Neuronal stem cell (in vitro differentiated cells): ENCODE measurements at regions not wholly inside any gene's neighbourhood (a gene's known extent, or its start where the extent isn't known, plus 50 kb on each side); places are given as distances from the start of the nearest gene placed in this dataset.

Source experiments
- DNase-seq: peaks from one replicate; pipeline ENCODE4 v3.0.0-alpha.2; 2013; ENCODE audit warnings: low spot score
- H2AFZ ChIP-seq: one replicate; pipeline ENCODE4 v1.6.1; 2013; ENCODE audit warnings: mild to moderate bottlenecking, low read length, inconsistent platforms
- H2AK5ac ChIP-seq: 2 replicates; pipeline ENCODE4 v1.6.1; 2013; ENCODE audit warnings: low read depth, mild to moderate bottlenecking, inconsistent platforms, low read length, moderate library complexity, mixed read lengths
- H2BK120ac ChIP-seq: 2 replicates; pipeline ENCODE4 v1.6.1; 2013; ENCODE audit warnings: low read depth, mild to moderate bottlenecking, inconsistent platforms, low read length, moderate library complexity, mixed read lengths
- H2BK12ac ChIP-seq: one replicate; pipeline ENCODE4 v1.6.1; 2013; ENCODE audit warnings: low read length, inconsistent platforms
- H2BK15ac ChIP-seq: 2 replicates; pipeline ENCODE4 v1.6.1; 2013; ENCODE audit warnings: mild to moderate bottlenecking, low read length, inconsistent platforms, mixed read lengths
- H2BK5ac ChIP-seq: one replicate; pipeline ENCODE4 v1.6.1; 2013; ENCODE audit warnings: inconsistent platforms, mild to moderate bottlenecking, low read length, moderate library complexity
- H3K14ac ChIP-seq: one replicate; pipeline ENCODE4 v1.6.1; 2013; ENCODE audit warnings: low read length, inconsistent platforms
- H3K18ac ChIP-seq: 2 replicates; pipeline ENCODE4 v1.6.1; 2013; ENCODE audit warnings: low read length, inconsistent platforms
- H3K23ac ChIP-seq: 2 replicates; pipeline ENCODE4 v1.6.1; 2013; ENCODE audit warnings: low read depth, mild to moderate bottlenecking, mixed read lengths, low read length, inconsistent platforms; ENCODE audit not compliant: poor library complexity
- H3K27ac ChIP-seq: replicated peaks from 3 replicates; pipeline ENCODE4 v1.5.1; 2013; ENCODE audit warnings: low read length, inconsistent platforms
- H3K27me3 ChIP-seq, 3 experiments: 2 replicates each; pipeline ENCODE4 v1.6.1; 2013; ENCODE audit warnings: low read length in 3 of 3, mild to moderate bottlenecking in 2 of 3, inconsistent platforms in 1 of 3, low read depth in 1 of 3, mixed read lengths in 1 of 3, moderate library complexity in 1 of 3; ENCODE audit not compliant: control insufficient read depth in 3 of 3, insufficient read depth in 3 of 3
- H3K36me3 ChIP-seq, 2 donors: replicated peaks in 1 of 2; 2 replicates each; pipeline ENCODE4 v1.6.1; 2013; ENCODE audit warnings: low read length in 2 of 2; ENCODE audit not compliant: control insufficient read depth in 2 of 2, insufficient read depth in 2 of 2
- H3K4ac ChIP-seq: 2 replicates; pipeline ENCODE4 v1.6.1; 2013; ENCODE audit warnings: inconsistent platforms, mild to moderate bottlenecking, low read length, moderate library complexity
- H3K4me1 ChIP-seq, 2 donors: 1 replicate in 1 of 2; 2 replicates in 1 of 2; pipeline ENCODE4 v1.6.1; 2013; ENCODE audit warnings: low read length in 2 of 2, low read depth in 1 of 2; ENCODE audit not compliant: control insufficient read depth in 2 of 2, insufficient read depth in 1 of 2
- H3K4me2 ChIP-seq: one replicate; pipeline ENCODE4 v1.6.1; 2013; ENCODE audit warnings: mild to moderate bottlenecking, low read length, inconsistent platforms; ENCODE audit not compliant: insufficient read depth, poor library complexity, severe bottlenecking
- H3K4me3 ChIP-seq, 2 donors: 2 replicates each; pipeline ENCODE4 v1.5.1; 2013; ENCODE audit warnings: low read length in 2 of 2, mild to moderate bottlenecking in 2 of 2, inconsistent platforms in 1 of 2, moderate library complexity in 1 of 2
- H3K79me1 ChIP-seq: one replicate; pipeline ENCODE4 v1.6.1; 2013; ENCODE audit warnings: low read depth, mild to moderate bottlenecking, inconsistent platforms, low read length, moderate library complexity
- H3K9ac ChIP-seq: one replicate; pipeline ENCODE4 v1.6.1; 2013; ENCODE audit warnings: mild to moderate bottlenecking, low read depth, low read length, inconsistent platforms; ENCODE audit not compliant: poor library complexity
- H3K9me3 ChIP-seq, 2 donors: replicated peaks in 1 of 2; 2 replicates each; pipeline versions ENCODE3 to v1.6.1; 2013; ENCODE audit warnings: low read length in 2 of 2, mild to moderate bottlenecking in 2 of 2, inconsistent platforms in 1 of 2, low read depth in 1 of 2, mixed read lengths in 1 of 2, moderate library complexity in 1 of 2; ENCODE audit not compliant: control insufficient read depth in 2 of 2, insufficient read depth in 1 of 2
- H4K8ac ChIP-seq: one replicate; pipeline ENCODE4 v1.6.1; 2013; ENCODE audit warnings: low read depth, mild to moderate bottlenecking, inconsistent platforms, low read length, moderate library complexity
- H4K91ac ChIP-seq: one replicate; pipeline ENCODE4 v1.6.1; 2013; ENCODE audit warnings: low read length, low read depth, mild to moderate bottlenecking, inconsistent platforms; ENCODE audit not compliant: poor library complexity
- WGBS, 2 donors: extraction: QIAGEN DNeasy Blood & Tissue Kit; methylation state at CpG; one replicate each; pipeline ENCODE4 v1.1.7; 2013; ENCODE audit warnings: missing lambda C conversion rate in 2 of 2, mixed read lengths in 1 of 2; ENCODE audit not compliant: insufficient read length in 2 of 2, insufficient replicate concordance in 1 of 2; ENCODE audit errors: extremely low coverage in 2 of 2; 5-methylcytosine and 5-hydroxymethylcytosine counted together

DNA sequence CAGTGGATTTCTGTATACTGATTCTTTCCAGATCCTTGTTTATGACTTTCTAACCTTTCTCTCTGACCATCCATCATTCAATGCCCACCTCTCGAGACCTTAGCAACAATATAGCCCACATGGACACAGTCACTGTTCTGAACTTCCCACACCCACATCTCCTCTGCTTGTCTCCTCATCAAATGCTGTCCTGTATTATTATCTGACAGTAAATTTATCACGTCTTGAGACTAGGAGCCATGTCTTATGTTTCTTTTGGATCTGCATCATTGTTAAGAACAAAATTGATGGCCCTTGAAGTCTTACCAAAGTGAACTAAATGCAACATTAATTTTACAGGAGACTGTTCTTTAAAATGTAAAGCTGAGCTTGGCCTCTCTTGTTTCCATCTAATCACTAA, 495.4 kb upstream of the KLF4 start:
- Histone ChIP-seq H3K18ac (no peak overlapping the region), H3K9me3 (no peaks in the 10 kb centered on the region), H4K91ac (no peak overlapping the region), H3K14ac (no peak overlapping the region), H3K27me3 (no peaks in the 10 kb centered on the region), H2BK120ac (no peak overlapping the region), H2BK12ac (no peak overlapping the region), H3K9ac (no peak overlapping the region), H2BK15ac (no peak overlapping the region), H4K8ac (no peak overlapping the region), H2AK5ac (no peak overlapping the region), H3K23ac (no peak overlapping the region), H3K4me1 (no peaks in the 10 kb centered on the region), H2BK5ac (no peak overlapping the region), H3K4me3 (no peak overlapping the region), H3K4me2 (no peak overlapping the region), H3K36me3 (no peaks in the 10 kb centered on the region), H2AFZ (no peak overlapping the region), H3K79me1 (no peaks in the 10 kb centered on the region), H3K27ac (no peak overlapping the region), H3K4ac (no peak overlapping the region)
- no peak for DNase-seq
- WGBS, 2 donors = no CpG with 5 or more reads among the region's 2 CpGs

DNA sequence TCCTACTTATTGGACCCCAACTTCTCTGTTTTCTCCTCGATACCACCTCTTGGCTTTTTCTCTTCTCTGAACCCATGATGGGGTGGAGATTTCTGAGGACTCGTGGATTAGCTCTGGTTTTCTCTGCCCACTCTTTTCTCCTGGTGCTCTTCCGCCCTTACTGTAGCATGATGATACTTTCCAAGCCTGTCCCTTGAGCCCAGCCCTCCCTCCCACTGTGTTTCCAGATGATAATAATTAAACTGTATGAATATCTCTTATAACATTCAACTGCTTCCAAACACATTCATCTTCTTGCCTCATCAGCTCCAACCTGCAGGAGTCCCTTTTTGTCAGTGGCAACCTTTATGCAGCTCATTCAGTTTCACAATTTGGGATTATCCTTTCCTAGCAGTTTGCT, 494.2 kb upstream of the KLF4 start:
- H2AK5ac ChIP-seq = no peak overlapping the region
- no peak overlapping the region for H3K18ac ChIP-seq
- H3K4me3 ChIP-seq = no peak overlapping the region
- no peak overlapping the region for H2AFZ ChIP-seq
- H3K14ac ChIP-seq = no peak overlapping the region
- H3K9me3 ChIP-seq = no peaks in the 10 kb centered on the region
- no peak overlapping the region for H3K27ac ChIP-seq
- H4K8ac ChIP-seq = no peak overlapping the region
- H3K79me1 ChIP-seq = no peaks in the 10 kb centered on the region
- no peak overlapping the region for H3K9ac ChIP-seq
- H2BK15ac ChIP-seq = no peak overlapping the region
- H3K23ac ChIP-seq = no peak overlapping the region
- no peak overlapping the region for H2BK12ac ChIP-seq
- no peak overlapping the region for H3K4me2 ChIP-seq
- no peak overlapping the region for H4K91ac ChIP-seq
- H3K36me3 ChIP-seq = no peaks in the 10 kb centered on the region
- no peak overlapping the region for H2BK5ac ChIP-seq
- WGBS, 2 donors = no CpG with 5 or more reads among the region's 3 CpGs
- no peak overlapping the region for H3K4ac ChIP-seq
- no peak overlapping the region for H2BK120ac ChIP-seq
- no peaks in the 10 kb centered on the region for H3K27me3 ChIP-seq
- no peaks in the 10 kb centered on the region for H3K4me1 ChIP-seq
- no peak for DNase-seq

DNA sequence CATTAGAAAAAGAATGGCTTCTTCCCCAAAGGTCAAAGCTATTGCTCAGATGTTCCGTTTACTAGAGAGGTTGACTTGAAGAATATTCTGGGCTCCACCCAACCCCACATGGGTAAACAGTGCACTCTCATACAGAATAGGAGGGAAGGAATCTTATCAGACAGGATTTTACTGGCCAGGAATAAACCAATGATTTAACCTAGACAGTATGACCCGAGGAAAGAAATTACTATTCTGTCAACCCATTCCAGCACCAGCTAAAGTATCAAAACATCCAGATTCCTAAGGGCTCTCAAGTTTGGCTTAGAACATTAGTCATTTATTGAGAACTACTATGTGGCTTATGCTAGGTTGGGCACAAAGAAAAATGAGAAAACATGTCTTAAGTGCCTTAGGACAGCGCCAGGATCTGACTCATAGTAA, 493.6 kb upstream of the KLF4 start:
- no peaks in the 10 kb centered on the region for H3K79me1 ChIP-seq
- no peak overlapping the region for H3K18ac ChIP-seq
- H2BK120ac ChIP-seq = no peak overlapping the region
- H3K9ac ChIP-seq = no peak overlapping the region
- WGBS, 2 donors = no CpG with 5 or more reads among the region's 3 CpGs
- H3K14ac ChIP-seq = no peak overlapping the region
- H4K91ac ChIP-seq = no peak overlapping the region
- no peak overlapping the region for H3K4ac ChIP-seq
- H3K23ac ChIP-seq = no peak overlapping the region
- H3K4me3 ChIP-seq = no peak overlapping the region
- H3K9me3 ChIP-seq = no peaks in the 10 kb centered on the region
- no peaks in the 10 kb centered on the region for H3K4me1 ChIP-seq
- H2BK12ac ChIP-seq = no peak overlapping the region
- no peak overlapping the region for H3K4me2 ChIP-seq
- H3K27ac ChIP-seq = no peak overlapping the region
- no peaks in the 10 kb centered on the region for H3K27me3 ChIP-seq
- no peak overlapping the region for H2BK5ac ChIP-seq
- no peak for DNase-seq
- no peak overlapping the region for H2BK15ac ChIP-seq
- no peak overlapping the region for H2AK5ac ChIP-seq
- H4K8ac ChIP-seq = no peak overlapping the region
- no peaks in the 10 kb centered on the region for H3K36me3 ChIP-seq
- H2AFZ ChIP-seq = no peak overlapping the region

DNA sequence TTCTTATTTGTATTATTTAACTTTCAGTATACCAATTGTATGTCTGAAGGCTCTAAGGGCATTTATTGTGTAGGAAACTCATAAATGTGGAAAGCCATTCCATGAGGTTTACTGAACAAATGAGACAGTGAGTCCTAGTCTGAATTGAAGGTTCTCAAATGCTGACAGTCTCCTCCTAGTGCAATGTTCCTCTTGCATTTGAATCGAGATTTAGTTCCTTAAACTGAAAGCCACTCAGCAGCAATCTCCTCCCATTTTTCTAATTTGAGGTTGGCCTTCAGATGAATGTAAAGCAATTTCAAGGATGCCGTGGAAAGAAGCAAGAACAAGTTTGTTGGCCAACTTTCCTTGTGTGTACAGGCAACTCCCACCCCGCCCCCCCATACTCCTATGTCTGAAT, 493.2 kb upstream of the KLF4 start:
- Histone ChIP-seq H3K9ac (no peak overlapping the region), H2BK15ac (no peak overlapping the region), H2BK5ac (no peak overlapping the region), H3K79me1 (no peaks in the 10 kb centered on the region), H4K8ac (no peak overlapping the region), H3K18ac (no peak overlapping the region), H3K14ac (no peak overlapping the region), H3K4me2 (no peak overlapping the region), H4K91ac (no peak overlapping the region), H3K4ac (no peak overlapping the region), H3K27me3 (no peaks in the 10 kb centered on the region), H3K9me3 (no peaks in the 10 kb centered on the region), H3K4me1 (no peaks in the 10 kb centered on the region), H2AFZ (no peak overlapping the region), H2AK5ac (no peak overlapping the region), H2BK120ac (no peak overlapping the region), H3K36me3 (no peaks in the 10 kb centered on the region), H3K27ac (no peak overlapping the region), H3K4me3 (no peak overlapping the region), H3K23ac (no peak overlapping the region), H2BK12ac (no peak overlapping the region)
- DNase-seq = no peak
- WGBS, 2 donors = no CpG with 5 or more reads among the region's 3 CpGs
